ENCODE measurements at regions not wholly inside any gene's neighbourhood (a gene's known extent, or its start where the extent isn't known, plus 50 kb on each side); places are given as distances from the start of the nearest gene placed in this dataset.
"Not testable (repeated sequence)": the region's sequence is repeated elsewhere in the genome, so short reads cannot be mapped to it uniquely, and the experiment has no call there.

DNA sequence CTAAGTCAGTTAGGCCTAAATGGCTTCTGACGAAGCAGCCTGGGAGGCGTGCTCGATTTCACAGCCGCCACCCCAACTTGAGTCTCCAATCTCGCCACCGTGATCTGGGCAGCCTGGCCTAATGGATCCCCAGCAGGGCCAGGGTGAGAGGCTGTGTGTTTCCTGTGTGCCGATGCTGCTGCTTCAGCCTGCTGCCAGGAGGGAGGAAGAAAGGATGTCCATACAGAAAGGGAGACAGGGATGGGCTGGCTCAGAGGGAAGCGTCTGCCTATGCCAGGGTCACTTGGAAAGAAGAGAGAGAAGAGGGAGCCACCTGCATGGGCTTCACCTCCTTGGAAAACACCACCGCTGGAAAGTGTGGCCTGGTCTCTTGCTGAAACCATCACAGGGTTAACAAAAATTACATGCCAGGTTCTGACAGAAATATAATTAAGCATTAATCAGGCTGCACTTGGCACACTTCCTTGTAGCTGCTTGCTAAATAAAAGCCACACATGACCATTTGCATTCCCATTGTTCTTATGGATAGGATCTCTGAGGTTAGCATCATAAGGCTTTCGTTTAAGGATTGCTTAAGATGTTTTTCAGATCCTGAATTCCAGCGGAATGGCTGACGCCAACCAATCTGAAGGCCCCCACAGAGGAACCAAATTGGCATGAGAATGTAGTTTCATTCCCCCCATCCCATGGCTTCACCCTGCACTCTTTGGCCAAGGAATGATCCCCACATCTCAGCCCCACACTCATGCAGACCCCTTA, 108.8 kb upstream of the SLC1A4 start:
- no peak for DNase-seq (ENCODE audit: low read depth)
- TF ChIP-seq, protein P1, sequence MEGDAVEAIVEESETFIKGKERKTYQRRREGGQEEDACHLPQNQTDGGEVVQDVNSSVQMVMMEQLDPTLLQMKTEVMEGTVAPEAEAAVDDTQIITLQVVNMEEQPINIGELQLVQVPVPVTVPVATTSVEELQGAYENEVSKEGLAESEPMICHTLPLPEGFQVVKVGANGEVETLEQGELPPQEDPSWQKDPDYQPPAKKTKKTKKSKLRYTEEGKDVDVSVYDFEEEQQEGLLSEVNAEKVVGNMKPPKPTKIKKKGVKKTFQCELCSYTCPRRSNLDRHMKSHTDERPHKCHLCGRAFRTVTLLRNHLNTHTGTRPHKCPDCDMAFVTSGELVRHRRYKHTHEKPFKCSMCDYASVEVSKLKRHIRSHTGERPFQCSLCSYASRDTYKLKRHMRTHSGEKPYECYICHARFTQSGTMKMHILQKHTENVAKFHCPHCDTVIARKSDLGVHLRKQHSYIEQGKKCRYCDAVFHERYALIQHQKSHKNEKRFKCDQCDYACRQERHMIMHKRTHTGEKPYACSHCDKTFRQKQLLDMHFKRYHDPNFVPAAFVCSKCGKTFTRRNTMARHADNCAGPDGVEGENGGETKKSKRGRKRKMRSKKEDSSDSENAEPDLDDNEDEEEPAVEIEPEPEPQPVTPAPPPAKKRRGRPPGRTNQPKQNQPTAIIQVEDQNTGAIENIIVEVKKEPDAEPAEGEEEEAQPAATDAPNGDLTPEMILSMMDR (IDR thresholded peaks at IDR 0.05; ENCODE audit: insufficient read depth, low read depth, low read length, missing control alignments): no peak
- H3K4me3 ChIP-seq (ENCODE audit: low read length): no peak overlapping the region

DNA sequence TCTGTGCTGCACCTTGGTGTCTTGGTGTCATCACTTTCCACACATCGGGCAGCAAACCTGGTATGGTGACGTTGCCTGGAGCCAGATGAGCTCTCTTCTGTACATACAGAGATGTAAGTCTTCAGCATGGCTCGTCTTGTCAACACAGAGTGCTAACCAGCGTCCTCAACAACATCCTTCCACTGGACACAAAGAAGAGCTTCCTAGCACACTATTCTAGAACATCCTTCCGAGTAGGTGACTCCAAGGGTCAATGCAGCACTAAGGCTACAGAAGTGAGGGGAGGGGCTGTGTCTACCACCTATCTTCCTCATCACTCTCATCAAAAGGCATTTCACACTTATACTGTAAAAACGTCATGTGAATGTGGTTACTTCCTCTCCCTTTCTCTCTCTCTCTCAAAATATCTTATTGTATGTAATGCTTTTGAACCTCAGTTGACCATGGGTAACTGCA, 108.1 kb upstream of the SLC1A4 start:
- DNase-seq (ENCODE audit: low read depth): no peak
- H3K4me3 ChIP-seq (ENCODE audit: low read length): no peak overlapping the region
- TF ChIP-seq, protein P1 (IDR thresholded peaks at IDR 0.05; ENCODE audit: insufficient read depth, low read depth, low read length, missing control alignments): no peak

DNA sequence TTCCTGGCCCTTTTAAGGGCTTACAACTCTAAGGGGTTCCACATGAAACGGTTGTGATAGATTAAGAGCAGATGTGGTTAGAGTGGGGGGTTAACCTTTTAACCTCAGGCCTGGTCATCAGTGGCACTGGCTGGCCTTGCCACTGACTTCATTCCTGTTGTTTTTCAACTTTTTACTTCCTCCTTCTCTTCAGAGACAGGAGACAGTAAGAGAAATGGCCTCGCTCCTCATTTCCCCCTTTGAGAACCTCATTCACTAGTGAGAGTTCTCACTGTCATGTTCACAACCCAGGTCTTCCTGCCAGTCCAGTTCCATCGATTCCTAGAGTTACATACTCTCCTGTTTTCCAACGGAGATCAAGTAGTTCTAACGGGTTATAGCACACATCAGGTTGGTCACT, 101.6 kb upstream of the SLC1A4 start:
- H3K4me3 ChIP-seq (ENCODE audit: low read length): no peak overlapping the region
- TF ChIP-seq, protein P1 (IDR thresholded peaks at IDR 0.05; ENCODE audit: insufficient read depth, low read depth, low read length, missing control alignments): no peak
- DNase-seq (ENCODE audit: low read depth): no peak

DNA sequence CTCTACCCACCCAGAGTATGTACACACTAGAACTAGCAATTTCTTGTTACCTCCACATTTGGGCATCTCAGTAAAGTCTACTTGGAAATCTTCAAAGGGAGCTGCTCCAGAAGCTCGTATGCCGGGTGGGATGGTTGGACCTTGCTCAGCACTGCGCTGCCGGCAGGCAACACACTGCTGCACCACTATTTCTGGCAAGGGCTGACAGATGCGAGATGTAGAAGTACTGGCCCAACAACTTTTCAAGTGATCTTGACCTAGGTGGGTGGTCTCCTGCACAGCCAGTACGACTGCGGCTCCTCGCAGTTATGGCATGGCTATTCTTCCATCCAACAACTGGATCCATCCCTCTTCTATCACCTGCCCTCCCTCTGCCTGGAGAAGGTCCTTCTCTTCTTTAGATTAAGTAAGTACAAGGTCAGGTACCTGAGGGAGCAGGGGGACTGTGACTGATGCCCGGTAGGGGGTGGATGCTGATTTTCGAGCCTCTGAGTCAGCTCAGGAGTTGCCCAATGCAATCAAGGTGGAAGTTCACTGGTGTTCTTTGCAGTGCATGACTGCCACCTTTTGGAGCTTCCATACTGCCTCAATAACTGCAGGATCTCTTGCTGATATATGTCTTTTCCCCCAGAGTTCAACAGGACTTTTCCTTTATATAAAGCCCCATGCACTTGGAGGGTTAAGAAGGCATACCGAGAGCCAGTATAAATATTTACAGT, 100.4 kb upstream of the SLC1A4 start:
- peak; percentile 95 for DNase-seq (ENCODE audit: low read depth)
- TF ChIP-seq, protein P1 (IDR thresholded peaks at IDR 0.05; ENCODE audit: insufficient read depth, low read depth, low read length, missing control alignments): peak; percentile 82
- H3K4me3 ChIP-seq (ENCODE audit: low read length): no peak overlapping the region

DNA sequence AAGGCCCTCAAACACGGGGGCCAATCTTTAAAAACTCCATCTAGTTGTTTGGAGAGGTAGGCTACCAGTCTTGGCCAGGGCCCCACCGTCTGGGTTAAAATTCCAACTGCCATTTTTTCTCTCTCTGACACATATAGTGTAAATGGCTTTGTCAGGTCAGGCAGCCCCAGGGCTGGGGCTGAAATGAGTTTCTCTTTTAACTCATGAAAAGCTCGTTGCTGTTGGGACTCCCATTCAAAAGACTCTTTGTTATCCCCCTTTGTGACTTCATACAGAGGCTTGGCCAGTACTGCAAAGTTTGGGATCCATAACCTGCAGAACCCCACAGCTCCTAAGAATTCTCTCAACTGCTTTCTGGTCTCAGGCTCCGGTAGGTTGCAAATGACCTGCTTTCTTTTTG, 99.4 kb upstream of the SLC1A4 start:
- TF ChIP-seq, protein P1 (IDR thresholded peaks at IDR 0.05; ENCODE audit: insufficient read depth, low read depth, low read length, missing control alignments): no peak
- DNase-seq (ENCODE audit: low read depth): no peak
- no peak overlapping the region for H3K4me3 ChIP-seq (ENCODE audit: low read length)

DNA sequence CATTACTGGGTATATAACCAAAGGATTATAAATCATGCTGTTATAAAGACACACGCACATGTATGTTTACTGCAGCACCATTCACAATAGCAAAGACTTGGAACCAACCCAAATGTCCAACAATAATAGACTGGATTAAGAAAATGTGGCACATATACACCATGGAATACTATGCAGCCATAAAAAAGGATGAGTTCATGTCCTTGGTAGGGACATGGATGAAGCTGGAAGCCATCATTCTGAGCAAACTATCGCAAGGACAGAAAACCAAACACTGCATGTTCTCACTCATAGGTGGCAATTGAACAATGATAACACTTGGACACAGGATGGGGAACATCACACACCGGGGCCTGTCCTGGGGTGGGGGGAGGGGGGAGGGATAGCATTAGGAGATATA, 92.6 kb upstream of the SLC1A4 start:
- not testable (repeated sequence) for DNase-seq (ENCODE audit: low read depth); H3K4me3 ChIP-seq (ENCODE audit: low read length)

DNA sequence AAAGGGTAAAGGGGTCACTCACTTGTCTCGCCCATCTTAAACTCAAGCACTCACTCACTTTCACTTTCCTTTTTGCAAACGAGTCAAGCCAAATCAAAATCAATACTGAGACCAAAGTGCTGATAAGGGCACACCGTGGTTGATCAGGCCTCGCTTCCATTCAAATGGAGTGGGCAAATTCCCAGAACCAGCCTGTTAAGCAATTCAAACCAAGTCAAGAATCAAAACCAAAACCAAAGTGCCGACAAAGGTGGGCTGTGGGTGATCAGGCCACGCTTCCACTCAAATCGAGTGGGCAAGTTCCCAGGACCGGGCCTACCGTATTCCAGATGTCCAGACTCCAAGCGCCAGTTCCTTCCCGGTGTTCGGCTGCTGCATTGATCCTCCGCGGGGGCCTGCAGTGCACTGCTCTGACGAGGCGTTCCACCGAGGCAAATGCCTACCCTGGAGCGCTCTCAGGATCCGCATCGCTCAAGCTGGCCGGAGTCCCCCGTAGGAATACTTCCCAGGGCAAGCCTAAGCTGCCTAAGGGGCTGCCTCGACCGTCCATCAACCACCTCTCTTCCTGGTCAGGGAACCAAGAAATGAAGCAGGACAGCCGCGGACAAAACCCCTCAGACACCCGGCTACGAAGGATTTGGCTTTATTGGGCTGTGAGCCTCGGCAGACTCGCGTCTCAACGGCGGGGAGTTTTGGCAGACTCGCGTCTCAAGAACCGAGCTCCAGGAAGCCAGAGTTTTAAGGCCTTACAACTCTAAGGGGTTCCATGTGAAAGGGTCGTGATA, 89.9 kb upstream of the SLC1A4 start:
- DNase-seq (ENCODE audit: low read depth): no peak
- TF ChIP-seq, protein P1 (IDR thresholded peaks at IDR 0.05; ENCODE audit: insufficient read depth, low read depth, low read length, missing control alignments): no peak
- H3K4me3 ChIP-seq (ENCODE audit: low read length): no peak overlapping the region

DNA sequence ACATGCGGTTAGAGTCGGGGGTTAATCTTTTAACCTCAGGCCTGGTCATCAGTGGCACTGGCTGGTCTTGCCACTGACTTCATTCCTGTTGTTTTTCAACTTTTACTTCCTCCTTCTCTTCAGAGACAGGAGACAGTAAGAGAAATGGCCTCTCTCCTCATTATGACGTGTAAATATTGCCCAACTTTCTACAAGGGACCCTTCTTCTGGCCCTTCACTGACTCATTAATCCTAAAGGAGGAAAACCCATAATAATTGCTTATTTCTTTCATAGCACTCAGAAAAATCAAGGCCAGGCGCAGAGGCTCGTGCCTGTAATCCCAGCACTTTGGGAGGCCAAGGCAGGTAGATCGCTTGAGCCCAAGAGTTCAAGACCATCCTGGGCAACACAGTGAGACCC, 89.3 kb upstream of the SLC1A4 start:
- H3K4me3 ChIP-seq (ENCODE audit: low read length); DNase-seq (ENCODE audit: low read depth): not testable (repeated sequence)
